ENCODE measurements at regions not wholly inside any gene's neighbourhood (a gene's known extent, or its start where the extent isn't known, plus 50 kb on each side); places are given as distances from the start of the nearest gene placed in this dataset.

DNA sequence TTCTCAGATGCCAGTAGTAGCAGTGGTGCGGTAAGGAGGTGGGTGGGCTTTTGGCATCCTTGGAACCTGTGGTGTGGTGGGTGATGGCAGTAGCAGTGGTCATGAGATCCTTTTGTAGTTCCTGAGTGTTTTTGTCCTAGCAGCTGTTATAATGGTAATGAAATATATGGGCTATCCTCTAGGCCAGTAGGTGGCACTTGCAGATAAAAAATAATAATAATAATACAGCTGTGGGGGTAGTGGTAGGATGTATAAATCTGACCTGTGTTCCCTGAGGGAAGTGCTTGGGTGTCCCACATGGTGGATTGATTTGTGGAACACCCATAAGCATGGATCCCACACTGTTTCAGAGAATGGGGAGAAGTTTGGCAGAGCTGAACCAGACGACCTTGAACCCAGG is 334.0 kb downstream of the SLITRK5 start:
- TF ChIP-seq, protein P1, sequence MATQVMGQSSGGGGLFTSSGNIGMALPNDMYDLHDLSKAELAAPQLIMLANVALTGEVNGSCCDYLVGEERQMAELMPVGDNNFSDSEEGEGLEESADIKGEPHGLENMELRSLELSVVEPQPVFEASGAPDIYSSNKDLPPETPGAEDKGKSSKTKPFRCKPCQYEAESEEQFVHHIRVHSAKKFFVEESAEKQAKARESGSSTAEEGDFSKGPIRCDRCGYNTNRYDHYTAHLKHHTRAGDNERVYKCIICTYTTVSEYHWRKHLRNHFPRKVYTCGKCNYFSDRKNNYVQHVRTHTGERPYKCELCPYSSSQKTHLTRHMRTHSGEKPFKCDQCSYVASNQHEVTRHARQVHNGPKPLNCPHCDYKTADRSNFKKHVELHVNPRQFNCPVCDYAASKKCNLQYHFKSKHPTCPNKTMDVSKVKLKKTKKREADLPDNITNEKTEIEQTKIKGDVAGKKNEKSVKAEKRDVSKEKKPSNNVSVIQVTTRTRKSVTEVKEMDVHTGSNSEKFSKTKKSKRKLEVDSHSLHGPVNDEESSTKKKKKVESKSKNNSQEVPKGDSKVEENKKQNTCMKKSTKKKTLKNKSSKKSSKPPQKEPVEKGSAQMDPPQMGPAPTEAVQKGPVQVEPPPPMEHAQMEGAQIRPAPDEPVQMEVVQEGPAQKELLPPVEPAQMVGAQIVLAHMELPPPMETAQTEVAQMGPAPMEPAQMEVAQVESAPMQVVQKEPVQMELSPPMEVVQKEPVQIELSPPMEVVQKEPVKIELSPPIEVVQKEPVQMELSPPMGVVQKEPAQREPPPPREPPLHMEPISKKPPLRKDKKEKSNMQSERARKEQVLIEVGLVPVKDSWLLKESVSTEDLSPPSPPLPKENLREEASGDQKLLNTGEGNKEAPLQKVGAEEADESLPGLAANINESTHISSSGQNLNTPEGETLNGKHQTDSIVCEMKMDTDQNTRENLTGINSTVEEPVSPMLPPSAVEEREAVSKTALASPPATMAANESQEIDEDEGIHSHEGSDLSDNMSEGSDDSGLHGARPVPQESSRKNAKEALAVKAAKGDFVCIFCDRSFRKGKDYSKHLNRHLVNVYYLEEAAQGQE (tag by site-specific recombination; IDR thresholded peaks at IDR 0.05) = no peak
- TF ChIP-seq ZNF214 (tag by site-specific recombination; IDR thresholded peaks at IDR 0.05; ENCODE audit: borderline replicate concordance) = no peak
- TF ChIP-seq, protein P2, sequence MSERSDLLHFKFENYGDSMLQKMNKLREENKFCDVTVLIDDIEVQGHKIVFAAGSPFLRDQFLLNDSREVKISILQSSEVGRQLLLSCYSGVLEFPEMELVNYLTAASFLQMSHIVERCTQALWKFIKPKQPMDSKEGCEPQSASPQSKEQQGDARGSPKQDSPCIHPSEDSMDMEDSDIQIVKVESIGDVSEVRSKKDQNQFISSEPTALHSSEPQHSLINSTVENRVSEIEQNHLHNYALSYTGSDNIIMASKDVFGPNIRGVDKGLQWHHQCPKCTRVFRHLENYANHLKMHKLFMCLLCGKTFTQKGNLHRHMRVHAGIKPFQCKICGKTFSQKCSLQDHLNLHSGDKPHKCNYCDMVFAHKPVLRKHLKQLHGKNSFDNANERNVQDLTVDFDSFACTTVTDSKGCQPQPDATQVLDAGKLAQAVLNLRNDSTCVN (tag by site-specific recombination; optimal IDR thresholded peaks at IDR 0.05) = no peak
- TF ChIP-seq, protein P3, sequence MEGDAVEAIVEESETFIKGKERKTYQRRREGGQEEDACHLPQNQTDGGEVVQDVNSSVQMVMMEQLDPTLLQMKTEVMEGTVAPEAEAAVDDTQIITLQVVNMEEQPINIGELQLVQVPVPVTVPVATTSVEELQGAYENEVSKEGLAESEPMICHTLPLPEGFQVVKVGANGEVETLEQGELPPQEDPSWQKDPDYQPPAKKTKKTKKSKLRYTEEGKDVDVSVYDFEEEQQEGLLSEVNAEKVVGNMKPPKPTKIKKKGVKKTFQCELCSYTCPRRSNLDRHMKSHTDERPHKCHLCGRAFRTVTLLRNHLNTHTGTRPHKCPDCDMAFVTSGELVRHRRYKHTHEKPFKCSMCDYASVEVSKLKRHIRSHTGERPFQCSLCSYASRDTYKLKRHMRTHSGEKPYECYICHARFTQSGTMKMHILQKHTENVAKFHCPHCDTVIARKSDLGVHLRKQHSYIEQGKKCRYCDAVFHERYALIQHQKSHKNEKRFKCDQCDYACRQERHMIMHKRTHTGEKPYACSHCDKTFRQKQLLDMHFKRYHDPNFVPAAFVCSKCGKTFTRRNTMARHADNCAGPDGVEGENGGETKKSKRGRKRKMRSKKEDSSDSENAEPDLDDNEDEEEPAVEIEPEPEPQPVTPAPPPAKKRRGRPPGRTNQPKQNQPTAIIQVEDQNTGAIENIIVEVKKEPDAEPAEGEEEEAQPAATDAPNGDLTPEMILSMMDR (tag by site-specific recombination; IDR thresholded peaks at IDR 0.05) = no peak
- TF ChIP-seq SP2 (tag by site-specific recombination; IDR thresholded peaks at IDR 0.05) = no peak
- TF ChIP-seq ZSCAN16 (tag by site-specific recombination; IDR thresholded peaks at IDR 0.05) = no peak
- no peak for TF ChIP-seq YY2 (tag by site-specific recombination; IDR thresholded peaks at IDR 0.05)
- TF ChIP-seq, protein P4, sequence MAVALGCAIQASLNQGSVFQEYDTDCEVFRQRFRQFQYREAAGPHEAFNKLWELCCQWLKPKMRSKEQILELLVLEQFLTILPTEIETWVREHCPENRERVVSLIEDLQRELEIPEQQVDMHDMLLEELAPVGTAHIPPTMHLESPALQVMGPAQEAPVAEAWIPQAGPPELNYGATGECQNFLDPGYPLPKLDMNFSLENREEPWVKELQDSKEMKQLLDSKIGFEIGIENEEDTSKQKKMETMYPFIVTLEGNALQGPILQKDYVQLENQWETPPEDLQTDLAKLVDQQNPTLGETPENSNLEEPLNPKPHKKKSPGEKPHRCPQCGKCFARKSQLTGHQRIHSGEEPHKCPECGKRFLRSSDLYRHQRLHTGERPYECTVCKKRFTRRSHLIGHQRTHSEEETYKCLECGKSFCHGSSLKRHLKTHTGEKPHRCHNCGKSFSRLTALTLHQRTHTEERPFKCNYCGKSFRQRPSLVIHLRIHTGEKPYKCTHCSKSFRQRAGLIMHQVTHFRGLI (tag by site-specific recombination; IDR thresholded peaks at IDR 0.05) = no peak
- no peak for TF ChIP-seq ZFHX2 (tag by site-specific recombination; conservative IDR thresholded peaks at IDR 0.05)

Data from HEK293 (cell line).